ENCODE measurements at regions not wholly inside any gene's neighbourhood (a gene's known extent, or its start where the extent isn't known, plus 50 kb on each side); places are given as distances from the start of the nearest gene placed in this dataset.

- Histone ChIP-seq H3K27me3 (ENCODE audit: insufficient read depth, low read length) (no peaks in the 10 kb centered on the region), H3F3A (ENCODE audit: insufficient read depth, low read length) (no peaks in the 10 kb centered on the region), H4K20me1 (ENCODE audit: insufficient read depth, low read length) (no peaks in the 10 kb centered on the region), H3K36me3 (ENCODE audit: insufficient read depth, low read length) (no peaks in the 10 kb centered on the region), H3K27ac (ENCODE audit: low read depth, low read length, poor library complexity, severe bottlenecking) (no peak overlapping the region), H3K4me1 (ENCODE audit: insufficient read depth, low read length, severe bottlenecking) (peaks cover 23% of the 10 kb centered on the region), H2AFZ (ENCODE audit: low read length) (no peak overlapping the region), H3K9me2 (ENCODE audit: low read depth, low read length) (no peaks in the 10 kb centered on the region), H3K9ac (ENCODE audit: low read length) (no peak overlapping the region), H3K9me3 (ENCODE audit: low read length) (no peaks in the 10 kb centered on the region), H3K4me3 (ENCODE audit: low read depth, low read length, poor library complexity, severe bottlenecking) (no peak overlapping the region), H3K4me2 (ENCODE audit: low read length) (no peak overlapping the region), H3K79me2 (ENCODE audit: insufficient read depth, low read length) (no peaks in the 10 kb centered on the region)
- TF ChIP-seq CTCF (IDR thresholded peaks at IDR 0.05; ENCODE audit: low read length): no peak
- no peak for TF ChIP-seq EZH2 (IDR thresholded peaks at IDR 0.05; ENCODE audit: borderline replicate concordance, low read length)
Observed at GRCh38 chr5:53779541-53779981, 219.1 kb downstream of the NDUFS4 start.

- H3K27ac ChIP-seq (ENCODE audit: low read depth, low read length, poor library complexity, severe bottlenecking): no peak overlapping the region
- no peak overlapping the region for H3K4me2 ChIP-seq (ENCODE audit: low read length)
Observed at GRCh38 chr5:53782620-53783019, 222.2 kb downstream of the NDUFS4 start.

GRCh38 chr5:53783624-53784228 lies 223.3 kb downstream of the NDUFS4 start:
- H4K20me1 ChIP-seq (ENCODE audit: insufficient read depth, low read length): no peaks in the 10 kb centered on the region
- H3K79me2 ChIP-seq (ENCODE audit: insufficient read depth, low read length): no peaks in the 10 kb centered on the region
- no peaks in the 10 kb centered on the region for H3K27me3 ChIP-seq (ENCODE audit: insufficient read depth, low read length)
- no peaks in the 10 kb centered on the region for H3K9me2 ChIP-seq (ENCODE audit: low read depth, low read length)
- no peak overlapping the region for H2AFZ ChIP-seq (ENCODE audit: low read length)
- H3K4me3 ChIP-seq (ENCODE audit: low read depth, low read length, poor library complexity, severe bottlenecking): no peak overlapping the region
- no peak overlapping the region for H3K4me2 ChIP-seq (ENCODE audit: low read length)
- H3K36me3 ChIP-seq (ENCODE audit: insufficient read depth, low read length): no peaks in the 10 kb centered on the region
- no peak overlapping the region for H3K27ac ChIP-seq (ENCODE audit: low read depth, low read length, poor library complexity, severe bottlenecking)
- TF ChIP-seq EZH2 (IDR thresholded peaks at IDR 0.05; ENCODE audit: borderline replicate concordance, low read length): no peak
- TF ChIP-seq CTCF (IDR thresholded peaks at IDR 0.05; ENCODE audit: low read length): no peak
- peaks cover 53% of the 10 kb centered on the region for H3K4me1 ChIP-seq (ENCODE audit: insufficient read depth, low read length, severe bottlenecking)
- peaks cover 3% of the 10 kb centered on the region; the same call in 1 of the 2 replicates for H3K9me3 ChIP-seq (ENCODE audit: low read length)
- H3K9ac ChIP-seq (ENCODE audit: low read length): no peak overlapping the region
- no peaks in the 10 kb centered on the region for H3F3A ChIP-seq (ENCODE audit: insufficient read depth, low read length)

More at GRCh38 chr5:53782620-53783019, 222.2 kb downstream of the NDUFS4 start:
- H3K9me3 ChIP-seq (ENCODE audit: low read length): no peaks in the 10 kb centered on the region
- H3F3A ChIP-seq (ENCODE audit: insufficient read depth, low read length): no peaks in the 10 kb centered on the region
- peaks cover 53% of the 10 kb centered on the region for H3K4me1 ChIP-seq (ENCODE audit: insufficient read depth, low read length, severe bottlenecking)
- no peaks in the 10 kb centered on the region for H3K9me2 ChIP-seq (ENCODE audit: low read depth, low read length)
- H3K9ac ChIP-seq (ENCODE audit: low read length): no peak overlapping the region
- no peaks in the 10 kb centered on the region for H3K79me2 ChIP-seq (ENCODE audit: insufficient read depth, low read length)
- H3K27me3 ChIP-seq (ENCODE audit: insufficient read depth, low read length): no peaks in the 10 kb centered on the region
- no peak for TF ChIP-seq CTCF (IDR thresholded peaks at IDR 0.05; ENCODE audit: low read length)
- no peak for TF ChIP-seq EZH2 (IDR thresholded peaks at IDR 0.05; ENCODE audit: borderline replicate concordance, low read length)
- H3K36me3 ChIP-seq (ENCODE audit: insufficient read depth, low read length): no peaks in the 10 kb centered on the region
- no peak overlapping the region for H2AFZ ChIP-seq (ENCODE audit: low read length)
- no peak overlapping the region for H3K4me3 ChIP-seq (ENCODE audit: low read depth, low read length, poor library complexity, severe bottlenecking)
- no peaks in the 10 kb centered on the region for H4K20me1 ChIP-seq (ENCODE audit: insufficient read depth, low read length)

Data from OCI-LY1 (cell line).